DND-41 (cell line): ENCODE measurements at regions not wholly inside any gene's neighbourhood (a gene's known extent, or its start where the extent isn't known, plus 50 kb on each side); places are given as distances from the start of the nearest gene placed in this dataset.

Source experiments
- ATAC-seq: fragments of 200-7000 bp; cut with Tn5 transposase; 3 replicates; pipeline ENCODE4 v1.9.1; 2021; ENCODE audit warnings: low read depth; ENCODE audit not compliant: insufficient read depth
- DNase-seq: peaks from one replicate; pipeline ENCODE4 v3.0.0-alpha.2; 2020
- H2AFZ ChIP-seq: 2 replicates; pipeline ENCODE4 v1.6.0; 2012; ENCODE audit warnings: low read depth, low read length
- H3K27ac ChIP-seq: 2 replicates; pipeline ENCODE4 v1.5.1; 2012; ENCODE audit warnings: low read length, inconsistent platforms
- H3K27me3 ChIP-seq: fragments of 200-600 bp; sonication (generic); 2 replicates; pipeline ENCODE4 v1.6.0; 2012; ENCODE audit warnings: low read length, mild to moderate bottlenecking, inconsistent platforms; ENCODE audit not compliant: insufficient read depth, poor library complexity
- H3K36me3 ChIP-seq: 2 replicates; pipeline ENCODE4 v1.5.1; 2012; ENCODE audit warnings: low read length, inconsistent platforms; ENCODE audit not compliant: insufficient read depth
- H3K4me1 ChIP-seq: 2 replicates; pipeline ENCODE4 v1.5.1; 2012; ENCODE audit warnings: mild to moderate bottlenecking, low read length; ENCODE audit not compliant: insufficient read depth
- H3K4me2 ChIP-seq: 2 replicates; pipeline ENCODE4 v1.6.0; 2012; ENCODE audit warnings: mild to moderate bottlenecking, moderate library complexity, low read length, inconsistent platforms; ENCODE audit not compliant: insufficient read depth
- H3K4me3 ChIP-seq, 2 experiments: fragments of 200-600 bp in 1 of 2; shearing (Covaris generic) in 1 of 2; 2 replicates each; pipeline ENCODE4 v1.5.1; 2012 to 2016; ENCODE audit warnings: inconsistent platforms in 2 of 2, low read length in 2 of 2, mild to moderate bottlenecking in 2 of 2, low read depth in 1 of 2, moderate library complexity in 1 of 2
- H3K79me2 ChIP-seq: 2 replicates; pipeline ENCODE4 v1.6.0; 2012; ENCODE audit warnings: low read length, inconsistent platforms; ENCODE audit not compliant: insufficient read depth
- H3K9ac ChIP-seq: 2 replicates; pipeline ENCODE4 v1.6.0; 2012; ENCODE audit warnings: low read depth, mild to moderate bottlenecking, inconsistent platforms, low read length, moderate library complexity
- H3K9me3 ChIP-seq: 2 replicates; pipeline ENCODE4 v1.5.1; 2012; ENCODE audit warnings: low read length, moderate library complexity, mild to moderate bottlenecking, inconsistent platforms; ENCODE audit not compliant: insufficient read depth, severe bottlenecking
- H4K20me1 ChIP-seq: 2 replicates; pipeline ENCODE4 v1.6.0; 2012; ENCODE audit warnings: low read length; ENCODE audit not compliant: insufficient read depth
- EZH2 ChIP-seq: IDR thresholded peaks from 3 replicates; pipeline ENCODE4 v1.6.1; 2012; ENCODE audit warnings: borderline replicate concordance, low read depth, mild to moderate bottlenecking, moderate library complexity, low read length, inconsistent platforms; ENCODE audit not compliant: severe bottlenecking
- TF ChIP-seq, protein P1 (sequence below): IDR thresholded peaks from 2 replicates; pipeline ENCODE4 v1.5.1; 2012; ENCODE audit warnings: borderline replicate concordance, low read length, moderate library complexity, mild to moderate bottlenecking; ENCODE audit not compliant: poor library complexity, severe bottlenecking; ENCODE audit errors: extremely low read depth

DNA sequence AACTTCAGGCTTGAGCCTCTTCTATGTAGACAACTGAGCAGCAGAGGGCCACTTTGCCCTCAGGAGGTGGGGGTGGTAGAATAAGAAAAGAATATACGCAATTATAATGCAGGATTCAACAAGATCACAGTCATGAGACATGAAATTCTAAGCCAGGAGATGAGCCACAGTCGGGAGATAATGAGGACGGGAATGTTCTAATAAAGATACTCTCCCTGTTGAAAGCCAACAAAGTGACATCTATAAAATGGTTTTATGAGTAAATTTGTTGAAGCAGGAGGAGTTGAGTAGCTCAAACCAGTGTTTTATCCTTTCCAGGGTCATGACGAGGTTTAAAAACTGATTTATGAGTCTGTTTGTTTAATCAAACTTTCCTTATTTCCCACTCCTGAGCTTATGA, 152.0 kb upstream of the SERP2 start:
- TF ChIP-seq, protein P1, sequence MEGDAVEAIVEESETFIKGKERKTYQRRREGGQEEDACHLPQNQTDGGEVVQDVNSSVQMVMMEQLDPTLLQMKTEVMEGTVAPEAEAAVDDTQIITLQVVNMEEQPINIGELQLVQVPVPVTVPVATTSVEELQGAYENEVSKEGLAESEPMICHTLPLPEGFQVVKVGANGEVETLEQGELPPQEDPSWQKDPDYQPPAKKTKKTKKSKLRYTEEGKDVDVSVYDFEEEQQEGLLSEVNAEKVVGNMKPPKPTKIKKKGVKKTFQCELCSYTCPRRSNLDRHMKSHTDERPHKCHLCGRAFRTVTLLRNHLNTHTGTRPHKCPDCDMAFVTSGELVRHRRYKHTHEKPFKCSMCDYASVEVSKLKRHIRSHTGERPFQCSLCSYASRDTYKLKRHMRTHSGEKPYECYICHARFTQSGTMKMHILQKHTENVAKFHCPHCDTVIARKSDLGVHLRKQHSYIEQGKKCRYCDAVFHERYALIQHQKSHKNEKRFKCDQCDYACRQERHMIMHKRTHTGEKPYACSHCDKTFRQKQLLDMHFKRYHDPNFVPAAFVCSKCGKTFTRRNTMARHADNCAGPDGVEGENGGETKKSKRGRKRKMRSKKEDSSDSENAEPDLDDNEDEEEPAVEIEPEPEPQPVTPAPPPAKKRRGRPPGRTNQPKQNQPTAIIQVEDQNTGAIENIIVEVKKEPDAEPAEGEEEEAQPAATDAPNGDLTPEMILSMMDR, result no peak
- no peak for TF ChIP-seq EZH2
- H3K4me1 ChIP-seq, result no peaks in the 10 kb centered on the region
- H3K36me3 ChIP-seq, result no peaks in the 10 kb centered on the region
- no peak overlapping the region for H3K27ac ChIP-seq
- no peak overlapping the region for H3K4me3 ChIP-seq
- no peaks in the 10 kb centered on the region for H3K27me3 ChIP-seq
- H4K20me1 ChIP-seq, result no peaks in the 10 kb centered on the region
- H3K4me2 ChIP-seq, result no peak overlapping the region
- H3K9me3 ChIP-seq, result no peaks in the 10 kb centered on the region
- ATAC-seq (no peak), DNase-seq (no peak)
- no peak overlapping the region for H2AFZ ChIP-seq
- no peak overlapping the region for H3K9ac ChIP-seq
- H3K79me2 ChIP-seq, result no peaks in the 10 kb centered on the region

DNA sequence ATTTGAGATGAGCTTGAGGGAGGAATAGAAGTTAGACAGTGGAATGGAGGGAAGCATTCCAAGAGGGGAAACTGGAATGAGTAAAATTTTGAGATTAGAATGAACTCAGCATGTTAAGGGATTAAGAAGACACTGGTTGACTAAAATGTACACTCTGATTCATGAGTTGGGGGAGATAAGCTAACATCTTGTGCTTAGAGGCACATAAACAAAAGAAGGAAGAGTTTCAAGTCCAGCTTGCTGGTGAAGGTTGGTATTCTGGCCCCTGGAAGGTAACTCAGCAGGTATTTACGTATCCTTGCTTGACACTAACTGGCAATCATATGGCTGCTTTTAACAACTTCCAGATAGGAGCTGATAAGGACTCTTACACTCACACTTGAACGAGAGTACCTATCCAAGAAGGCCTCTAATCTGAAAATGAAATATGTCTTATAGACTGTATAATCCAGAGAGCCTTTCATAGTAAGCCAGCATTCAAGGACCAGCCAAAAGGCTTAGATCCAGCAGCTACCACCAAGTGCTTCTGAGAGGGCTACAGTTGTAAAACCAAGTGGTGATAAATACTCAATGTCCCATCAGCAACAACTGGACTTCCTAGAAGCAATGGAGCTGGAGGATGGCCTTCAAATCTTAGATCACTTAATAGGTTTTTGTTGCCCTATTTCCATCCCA, 149.7 kb upstream of the SERP2 start:
- H3K79me2 ChIP-seq, result no peaks in the 10 kb centered on the region
- no peaks in the 10 kb centered on the region for H3K9me3 ChIP-seq
- H2AFZ ChIP-seq, result no peak overlapping the region
- no peaks in the 10 kb centered on the region for H3K4me1 ChIP-seq
- H3K9ac ChIP-seq, result no peak overlapping the region
- H3K36me3 ChIP-seq, result no peaks in the 10 kb centered on the region
- DNase-seq (no peak), ATAC-seq (no peak)
- no peak for TF ChIP-seq EZH2
- TF ChIP-seq, protein P1, result no peak
- no peak overlapping the region for H3K27ac ChIP-seq
- H4K20me1 ChIP-seq, result no peaks in the 10 kb centered on the region
- H3K4me2 ChIP-seq, result no peak overlapping the region
- no peak overlapping the region for H3K4me3 ChIP-seq
- no peaks in the 10 kb centered on the region for H3K27me3 ChIP-seq

DNA sequence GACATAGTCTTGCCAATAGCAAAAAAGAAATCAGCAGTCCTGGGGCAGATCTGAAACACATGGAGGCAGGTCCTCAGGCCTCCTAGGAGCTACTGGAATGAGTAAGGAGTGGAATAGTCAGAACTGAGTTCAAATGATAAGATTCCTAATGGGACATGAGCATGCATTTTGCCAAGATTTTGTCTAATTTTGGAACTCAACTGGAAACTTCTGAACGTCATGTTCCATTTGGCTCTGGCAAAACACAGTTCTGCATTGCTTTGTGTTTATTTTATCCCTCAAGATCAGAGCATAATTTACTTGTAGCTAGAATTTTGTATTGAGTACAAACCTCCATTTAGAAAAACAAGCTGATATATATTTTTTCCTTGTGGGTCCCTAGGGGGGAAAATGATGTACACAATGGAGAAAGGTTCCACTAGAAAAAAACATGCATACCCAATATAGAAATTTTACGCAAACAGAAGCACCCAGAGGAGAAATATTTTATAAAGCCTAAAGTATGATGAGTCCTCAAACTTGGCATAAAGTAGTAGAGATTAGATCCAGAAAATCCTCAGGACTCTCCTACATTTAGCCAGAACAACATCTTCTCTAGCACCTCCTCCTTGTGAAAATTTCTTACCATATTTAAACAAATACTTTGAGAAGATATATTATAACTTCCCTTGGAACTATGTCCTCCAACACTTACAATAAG, 149.0 kb upstream of the SERP2 start:
- Histone ChIP-seq H2AFZ (no peak overlapping the region), H3K9ac (no peak overlapping the region), H3K4me3 (no peak overlapping the region), H3K27ac (no peak overlapping the region), H3K36me3 (no peaks in the 10 kb centered on the region), H3K4me1 (no peaks in the 10 kb centered on the region), H3K9me3 (no peaks in the 10 kb centered on the region), H3K79me2 (no peaks in the 10 kb centered on the region), H3K4me2 (no peak overlapping the region), H3K27me3 (no peaks in the 10 kb centered on the region), H4K20me1 (no peaks in the 10 kb centered on the region)
- TF ChIP-seq, protein P1, result no peak
- TF ChIP-seq EZH2, result no peak
- no peak for ATAC-seq
- no peak for DNase-seq
